ENCODE measurements at regions not wholly inside any gene's neighbourhood (a gene's known extent, or its start where the extent isn't known, plus 50 kb on each side); places are given as distances from the start of the nearest gene placed in this dataset.

DNA sequence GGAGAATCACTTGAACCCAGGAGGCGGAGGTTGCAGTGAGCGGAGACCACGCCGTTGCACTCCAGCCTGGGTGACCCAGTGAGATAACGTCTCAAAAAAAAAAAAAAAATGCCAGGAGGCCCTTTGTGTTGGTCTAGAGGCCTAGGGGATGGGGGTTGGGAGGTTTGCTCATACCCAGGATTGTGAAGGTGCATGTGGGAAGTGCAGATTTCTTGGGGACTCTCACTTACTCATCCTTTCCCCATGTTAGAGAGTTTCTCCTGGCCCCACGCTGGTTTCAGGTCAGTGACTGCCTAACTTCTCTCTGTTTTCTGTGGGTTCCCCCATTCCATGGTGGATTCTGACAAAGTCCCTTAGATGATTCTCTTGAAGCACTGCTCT, 471.5 kb upstream of the CNTNAP2 start:
- no peak for DNase-seq (ENCODE audit: low spot score)

- no peak for DNase-seq (ENCODE audit: low spot score)
Measured at GRCh38 chr7:145644426-145645134, 472.0 kb upstream of the CNTNAP2 start.

- DNase-seq (ENCODE audit: low spot score), result no peak
Measured at GRCh38 chr7:145643981-145644380, 472.6 kb upstream of the CNTNAP2 start.

- no peak for DNase-seq (ENCODE audit: low spot score)
Measured at GRCh38 chr7:145633513-145633912, 483.1 kb upstream of the CNTNAP2 start.

GRCh38 chr7:145624618-145625017, 492.0 kb upstream of the CNTNAP2 start:
- DNase-seq (ENCODE audit: low spot score), result no peak

DNA sequence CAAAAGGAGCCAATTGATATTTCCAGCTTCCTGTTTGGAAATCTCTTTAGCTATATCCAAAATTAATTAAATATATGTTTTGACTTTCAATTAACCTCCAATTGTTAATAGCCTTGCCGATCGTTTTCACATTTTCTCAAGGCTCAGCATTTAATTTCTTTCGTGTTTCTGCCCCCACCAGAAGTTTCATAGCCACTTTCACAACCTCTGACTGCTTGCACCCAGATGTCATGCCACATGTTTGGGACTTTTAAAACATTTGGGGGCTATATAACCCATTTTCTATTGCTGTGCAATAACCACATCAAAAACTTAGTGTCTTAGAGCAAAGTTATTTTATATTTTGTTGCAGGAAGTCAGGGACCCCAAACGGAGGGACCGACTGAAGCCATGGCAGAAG, 510.6 kb upstream of the CNTNAP2 start:
- no peak for DNase-seq (ENCODE audit: low spot score)

GRCh38 chr7:145599376-145599775, 517.2 kb upstream of the CNTNAP2 start:
- no peak for DNase-seq (ENCODE audit: low spot score)

DNA sequence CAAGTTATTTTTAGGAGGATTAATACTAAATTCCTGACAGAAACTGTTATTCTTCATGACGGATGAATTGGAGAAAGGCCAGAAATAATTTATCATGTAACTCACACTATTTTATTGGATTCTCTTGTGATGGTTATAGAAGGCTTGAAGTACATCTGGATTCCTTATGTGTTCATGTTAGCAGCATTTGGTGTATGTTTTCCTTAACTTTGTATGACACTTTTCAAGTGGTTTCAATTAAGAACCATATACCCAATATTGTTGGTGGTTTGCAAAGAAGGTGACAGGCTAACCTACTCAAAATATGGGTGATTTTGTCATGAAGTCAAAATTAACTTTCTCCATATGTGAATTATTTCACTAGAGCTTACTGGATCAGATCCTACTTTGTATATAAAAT, 532.2 kb upstream of the CNTNAP2 start:
- DNase-seq (ENCODE audit: low spot score), result no peak

DNA sequence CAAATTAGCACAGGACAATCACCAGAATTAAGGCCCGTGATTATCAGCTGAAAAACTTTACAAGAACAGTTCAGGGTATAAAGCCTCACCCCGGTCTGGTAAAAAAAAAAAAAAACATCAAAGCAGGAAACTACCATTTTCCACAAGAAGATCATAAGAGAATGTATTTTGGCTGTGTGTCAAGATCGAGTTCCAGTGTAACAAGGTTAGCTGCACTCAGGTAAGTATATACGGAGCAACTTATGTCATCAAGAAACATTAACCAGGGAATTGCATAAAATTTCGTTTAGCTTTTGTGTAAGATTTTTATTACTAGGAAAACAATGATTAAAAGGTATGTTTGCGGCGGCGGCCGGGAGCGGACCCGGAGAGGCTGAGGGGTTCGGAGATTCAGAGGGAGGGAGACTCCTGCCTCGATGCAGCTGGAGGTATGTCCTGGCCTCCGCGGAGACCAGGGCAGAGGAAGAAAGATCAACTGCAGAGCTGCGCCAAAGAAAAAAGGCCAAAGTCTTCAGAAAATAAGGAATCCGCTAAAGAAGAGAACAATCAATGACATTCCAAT, 533.8 kb upstream of the CNTNAP2 start:
- no peak for DNase-seq (ENCODE audit: low spot score)

- no peak for DNase-seq (ENCODE audit: low spot score)
Measured at GRCh38 chr7:145557805-145558204, 558.8 kb upstream of the CNTNAP2 start.

GRCh38 chr7:145543242-145543641, 573.4 kb upstream of the CNTNAP2 start:
- DNase-seq (ENCODE audit: low spot score), result no peak

GRCh38 chr7:145539910-145540309, 576.7 kb upstream of the CNTNAP2 start:
- DNase-seq (ENCODE audit: low spot score), result no peak

- no peak for DNase-seq (ENCODE audit: low spot score)
Measured at GRCh38 chr7:145534301-145534700, 582.3 kb upstream of the CNTNAP2 start.

DNA sequence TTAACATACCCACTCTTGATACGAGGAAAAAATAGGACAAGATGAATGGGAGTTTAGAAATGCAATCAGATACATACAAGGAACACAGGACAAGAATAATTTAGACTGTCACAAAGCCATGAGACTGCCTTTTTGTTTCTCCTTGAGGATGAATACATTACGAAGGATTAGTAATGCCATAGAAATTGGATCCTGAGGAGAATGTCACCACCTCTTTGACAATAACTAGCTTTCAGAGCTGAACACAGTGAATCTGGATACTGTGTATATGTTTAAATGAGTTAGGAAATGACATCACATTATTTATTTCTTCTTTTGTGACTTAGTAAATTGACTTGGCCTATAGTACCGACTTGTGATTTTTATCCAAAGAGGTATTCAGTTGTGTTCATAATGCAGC, 596.3 kb upstream of the CNTNAP2 start:
- no peak for DNase-seq (ENCODE audit: low spot score)

GRCh38 chr7:145511004-145511403, 605.6 kb upstream of the CNTNAP2 start:
- no peak for DNase-seq (ENCODE audit: low spot score)

DNA sequence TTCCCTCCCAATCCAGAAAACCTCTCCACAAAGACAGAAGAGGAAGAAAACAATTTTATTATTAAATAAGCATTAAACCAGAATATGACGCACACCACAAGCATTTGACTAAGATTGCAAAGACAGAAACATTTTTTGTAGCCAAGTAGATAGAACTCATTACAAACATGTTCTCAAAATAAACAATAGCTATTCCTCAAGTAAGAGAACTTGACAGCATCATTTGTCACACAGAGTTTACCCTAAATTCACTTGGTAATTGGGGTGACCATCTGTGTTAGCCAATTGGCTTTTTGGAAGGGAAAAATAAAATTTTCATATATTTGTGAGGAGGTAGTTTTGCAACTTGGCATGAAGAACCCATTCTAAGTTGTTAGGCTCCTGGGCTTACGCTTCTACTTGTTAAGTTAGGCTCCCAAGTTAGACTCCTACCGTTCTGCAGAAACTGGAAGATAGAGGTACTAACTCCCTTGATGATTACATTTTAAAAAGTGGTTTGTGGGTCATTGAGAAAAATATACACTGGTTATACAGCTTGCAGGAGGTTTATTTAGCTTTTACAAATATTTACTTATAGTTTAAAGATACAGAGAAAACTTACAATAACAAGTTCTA, 618.6 kb upstream of the CNTNAP2 start:
- no peak for DNase-seq (ENCODE audit: low spot score)

- no peak for DNase-seq (ENCODE audit: low spot score)
Measured at GRCh38 chr7:145490356-145490755, 626.2 kb upstream of the CNTNAP2 start.

- DNase-seq (ENCODE audit: low spot score), result no peak
Measured at GRCh38 chr7:145489609-145490008, 627.0 kb upstream of the CNTNAP2 start.

DNA sequence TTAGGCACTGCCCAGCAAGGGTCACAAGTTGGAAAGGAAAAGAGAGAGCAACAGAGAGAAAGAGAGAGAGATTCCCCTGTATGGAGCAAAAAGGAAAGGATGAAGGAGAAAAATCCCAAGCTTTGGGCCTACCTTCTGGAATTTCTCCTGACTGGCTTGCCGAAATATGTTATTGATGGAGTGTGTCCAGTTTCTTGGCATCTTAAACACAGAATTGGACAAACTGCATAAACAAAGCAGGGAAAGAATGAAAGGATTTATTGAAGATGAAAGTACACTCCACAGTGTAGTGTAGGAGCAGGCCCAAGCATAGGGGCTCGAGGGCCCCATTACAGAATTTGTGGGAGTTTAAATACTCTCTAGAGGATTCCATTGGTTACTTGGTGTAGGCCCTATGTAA, 627.8 kb upstream of the CNTNAP2 start:
- no peak for DNase-seq (ENCODE audit: low spot score)

- DNase-seq (ENCODE audit: low spot score), result no peak
Measured at GRCh38 chr7:145481985-145482384, 634.6 kb upstream of the CNTNAP2 start.

GRCh38 chr7:145478541-145478940, 638.1 kb upstream of the CNTNAP2 start:
- DNase-seq (ENCODE audit: low spot score), result no peak

- DNase-seq (ENCODE audit: low spot score), result no peak
Measured at GRCh38 chr7:145474009-145474686, 638.3 kb upstream of the TPK1 start.

DNA sequence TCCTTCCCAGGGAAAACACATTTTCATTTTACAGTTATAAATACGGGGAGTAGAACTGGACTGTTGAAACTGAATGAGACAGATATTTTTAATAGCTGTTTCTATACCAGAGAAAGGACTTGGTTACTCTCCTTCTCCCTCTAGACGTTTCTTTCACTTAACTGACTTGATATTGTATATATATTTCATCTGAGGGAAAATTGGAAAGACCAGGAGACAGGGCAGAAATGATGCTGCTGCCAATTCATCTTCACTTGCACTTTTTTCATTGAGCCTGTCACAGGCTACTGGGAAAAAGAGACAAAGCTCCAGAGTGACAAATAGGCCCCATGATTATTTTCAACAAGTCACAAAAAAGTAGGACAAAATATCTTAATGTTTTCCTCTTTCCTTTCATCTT, 636.0 kb upstream of the TPK1 start:
- no peak for DNase-seq (ENCODE audit: low spot score)
